Suprapubic skin (tissue), 4 donors: ENCODE measurements at regions not wholly inside any gene's neighbourhood (a gene's known extent, or its start where the extent isn't known, plus 50 kb on each side); places are given as distances from the start of the nearest gene placed in this dataset.

Experiments used
- DNase-seq, 2 donors: peaks; one replicate each; pipeline ENCODE4 v3.0.0-alpha.2; 2019; ENCODE audit warnings: low spot score in 2 of 2
- H3K27ac ChIP-seq: fragments of 200-600 bp; sonication (generic); one replicate; pipeline ENCODE4 v1.5.1; 2019
- H3K27me3 ChIP-seq: fragments of 200-600 bp; sonication (generic); one replicate; pipeline ENCODE4 v1.5.1; 2019
- H3K36me3 ChIP-seq: fragments of 200-600 bp; sonication (generic); one replicate; pipeline ENCODE4 v1.5.1; 2019
- H3K4me1 ChIP-seq: fragments of 200-600 bp; sonication (generic); one replicate; pipeline ENCODE4 v1.5.1; 2019
- H3K4me3 ChIP-seq: fragments of 200-600 bp; sonication (generic); one replicate; pipeline ENCODE4 v1.5.1; 2019; ENCODE audit warnings: mild to moderate bottlenecking
- H3K9me3 ChIP-seq: fragments of 200-600 bp; sonication (generic); one replicate; pipeline ENCODE4 v1.5.1; 2019
- EP300 ChIP-seq: sonication (generic); formaldehyde crosslinking; IDR thresholded peaks from one replicate; pipeline ENCODE4 v1.6.1; 2017; ENCODE audit warnings: antibody characterized with exemption
- POLR2A ChIP-seq, 2 donors: fragments of 450-650 bp; IDR thresholded peaks; one replicate each; pipeline ENCODE4 v1.6.1; 2017; ENCODE audit warnings: antibody characterized with exemption in 2 of 2, mild to moderate bottlenecking in 2 of 2, moderate library complexity in 2 of 2
- POLR2AphosphoS5 ChIP-seq, 3 donors: sonication (generic); formaldehyde crosslinking; IDR thresholded peaks; one replicate each; pipeline ENCODE4 v1.6.1; 2017; ENCODE audit warnings: antibody characterized with exemption in 3 of 3
- WGBS: methylation state at CpG from one replicate; pipeline ENCODE4 v1.1.5; 2018; 5-methylcytosine and 5-hydroxymethylcytosine counted together
- TF ChIP-seq, protein P1 (sequence below), 2 donors: fragments of 200-600 bp in 1 of 2; fragments of 450-650 bp in 1 of 2; sonication (generic) in 1 of 2; IDR thresholded peaks; one replicate each; pipeline ENCODE4 v1.5.1; 2016 to 2019; ENCODE audit warnings: antibody characterized with exemption in 2 of 2, mild to moderate bottlenecking in 1 of 2, moderate library complexity in 1 of 2

- Histone ChIP-seq H3K36me3 (no peaks in the 10 kb centered on the region), H3K27me3 (no peaks in the 10 kb centered on the region), H3K9me3 (no peaks in the 10 kb centered on the region), H3K4me3 (no peak overlapping the region), H3K27ac (no peak overlapping the region), H3K4me1 (no peaks in the 10 kb centered on the region)
- 87% methylated on average over 3 of the region's 3 CpGs for WGBS
- no peak for TF ChIP-seq POLR2A (IDR thresholded peaks at IDR 0.05)
- TF ChIP-seq POLR2AphosphoS5 (IDR thresholded peaks at IDR 0.05) = no peak
- TF ChIP-seq, protein P1, sequence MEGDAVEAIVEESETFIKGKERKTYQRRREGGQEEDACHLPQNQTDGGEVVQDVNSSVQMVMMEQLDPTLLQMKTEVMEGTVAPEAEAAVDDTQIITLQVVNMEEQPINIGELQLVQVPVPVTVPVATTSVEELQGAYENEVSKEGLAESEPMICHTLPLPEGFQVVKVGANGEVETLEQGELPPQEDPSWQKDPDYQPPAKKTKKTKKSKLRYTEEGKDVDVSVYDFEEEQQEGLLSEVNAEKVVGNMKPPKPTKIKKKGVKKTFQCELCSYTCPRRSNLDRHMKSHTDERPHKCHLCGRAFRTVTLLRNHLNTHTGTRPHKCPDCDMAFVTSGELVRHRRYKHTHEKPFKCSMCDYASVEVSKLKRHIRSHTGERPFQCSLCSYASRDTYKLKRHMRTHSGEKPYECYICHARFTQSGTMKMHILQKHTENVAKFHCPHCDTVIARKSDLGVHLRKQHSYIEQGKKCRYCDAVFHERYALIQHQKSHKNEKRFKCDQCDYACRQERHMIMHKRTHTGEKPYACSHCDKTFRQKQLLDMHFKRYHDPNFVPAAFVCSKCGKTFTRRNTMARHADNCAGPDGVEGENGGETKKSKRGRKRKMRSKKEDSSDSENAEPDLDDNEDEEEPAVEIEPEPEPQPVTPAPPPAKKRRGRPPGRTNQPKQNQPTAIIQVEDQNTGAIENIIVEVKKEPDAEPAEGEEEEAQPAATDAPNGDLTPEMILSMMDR (IDR thresholded peaks at IDR 0.05) = no peak
- no peak for TF ChIP-seq EP300
- DNase-seq = no peak
Measured at GRCh38 chr2:185375731-185376130, 362.9 kb upstream of the FSIP2 start.

DNA sequence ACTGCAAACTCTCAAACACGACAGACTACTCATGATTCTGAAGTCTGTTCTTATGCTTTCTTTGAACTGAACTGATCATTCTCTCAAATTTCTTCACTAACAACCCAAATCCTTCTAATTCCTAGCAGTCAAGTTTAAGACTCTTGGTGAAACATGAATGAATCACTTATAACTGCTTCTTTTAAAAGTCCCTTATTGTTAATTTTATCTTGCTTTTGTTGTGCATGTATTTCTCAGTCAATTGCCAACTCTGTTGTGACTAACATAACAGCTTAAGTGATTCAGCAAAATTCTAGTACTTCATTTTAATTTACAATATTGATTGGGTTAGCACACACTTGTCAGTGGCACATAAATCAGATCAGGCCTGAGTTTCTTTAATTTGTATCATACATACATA is 357.0 kb upstream of the FSIP2 start:
- Histone ChIP-seq H3K9me3 (no peaks in the 10 kb centered on the region), H3K27ac (no peak overlapping the region), H3K27me3 (no peaks in the 10 kb centered on the region), H3K4me1 (no peaks in the 10 kb centered on the region), H3K4me3 (no peak overlapping the region), H3K36me3 (no peaks in the 10 kb centered on the region)
- no peak for DNase-seq
- TF ChIP-seq POLR2AphosphoS5 (IDR thresholded peaks at IDR 0.05) = no peak
- no peak for TF ChIP-seq EP300
- TF ChIP-seq POLR2A (IDR thresholded peaks at IDR 0.05) = no peak
- TF ChIP-seq, protein P1 (IDR thresholded peaks at IDR 0.05) = no peak
- WGBS = 55% methylated on average over 1 of the region's 1 CpG

DNA sequence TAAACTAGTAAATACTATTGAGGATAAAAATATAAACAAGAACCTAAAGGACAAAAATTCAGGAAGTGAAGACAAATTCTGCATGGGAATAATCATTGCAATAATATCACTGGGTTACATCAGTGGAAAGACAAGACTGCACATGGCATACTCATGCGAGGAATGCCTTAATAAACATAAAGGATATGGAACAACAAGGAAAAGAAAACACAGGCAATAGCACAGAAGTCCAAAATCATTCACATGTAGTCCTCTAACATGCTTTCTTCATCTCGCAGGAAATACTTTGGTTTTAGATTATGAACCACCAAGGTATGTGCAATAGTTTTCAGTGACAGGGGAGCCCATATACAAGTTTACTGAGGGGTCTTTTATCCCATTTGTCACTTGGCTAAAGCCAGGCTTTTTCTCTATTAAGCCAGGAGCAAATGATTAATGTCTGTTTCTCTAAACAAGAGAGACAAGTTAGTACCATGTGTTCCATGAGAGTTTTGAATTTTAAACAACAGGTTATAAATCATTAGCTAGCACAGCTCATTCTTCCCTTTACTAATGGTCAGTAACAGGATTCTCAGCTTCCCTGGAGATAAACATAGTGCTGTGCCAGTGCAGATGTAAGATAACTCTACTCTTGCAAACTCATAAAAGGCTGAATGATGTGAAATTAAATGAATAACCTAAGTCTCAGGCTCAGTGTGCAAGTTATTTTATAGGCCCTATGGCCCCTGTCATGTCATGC is 353.6 kb upstream of the FSIP2 start:
- H3K4me1 ChIP-seq = no peaks in the 10 kb centered on the region
- no peak overlapping the region for H3K4me3 ChIP-seq
- no peak overlapping the region for H3K27ac ChIP-seq
- WGBS = 69% methylated on average over 2 of the region's 2 CpGs
- DNase-seq = no peak
- no peaks in the 10 kb centered on the region for H3K27me3 ChIP-seq
- no peaks in the 10 kb centered on the region for H3K36me3 ChIP-seq
- no peak for TF ChIP-seq POLR2A (IDR thresholded peaks at IDR 0.05)
- TF ChIP-seq POLR2AphosphoS5 (IDR thresholded peaks at IDR 0.05) = no peak
- no peaks in the 10 kb centered on the region for H3K9me3 ChIP-seq

DNA sequence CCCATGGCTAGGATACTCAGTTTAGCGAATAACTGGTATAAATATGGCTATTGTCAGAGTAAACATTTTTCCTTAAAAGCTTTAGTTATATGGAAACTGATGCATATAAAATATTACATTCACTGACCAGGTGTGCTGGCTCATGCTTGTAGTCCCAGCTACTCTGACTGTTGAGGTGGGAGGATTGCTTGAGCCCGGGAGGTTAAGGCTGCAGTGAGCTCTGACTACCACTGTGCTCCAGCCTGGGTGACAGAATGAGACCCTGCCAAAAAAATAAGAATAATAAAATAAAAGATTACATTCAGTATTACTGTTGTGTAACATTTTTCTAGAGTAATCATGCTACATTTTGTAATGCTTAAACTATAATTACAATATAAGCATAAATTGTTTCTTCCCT is 350.4 kb upstream of the FSIP2 start:
- TF ChIP-seq EP300 = no peak
- Histone ChIP-seq H3K9me3 (no peaks in the 10 kb centered on the region), H3K4me1 (no peaks in the 10 kb centered on the region), H3K27me3 (no peaks in the 10 kb centered on the region), H3K4me3 (no peak overlapping the region), H3K36me3 (no peaks in the 10 kb centered on the region), H3K27ac (no peak overlapping the region)
- DNase-seq = no peak
- 80% methylated on average over 2 of the region's 2 CpGs for WGBS

DNA sequence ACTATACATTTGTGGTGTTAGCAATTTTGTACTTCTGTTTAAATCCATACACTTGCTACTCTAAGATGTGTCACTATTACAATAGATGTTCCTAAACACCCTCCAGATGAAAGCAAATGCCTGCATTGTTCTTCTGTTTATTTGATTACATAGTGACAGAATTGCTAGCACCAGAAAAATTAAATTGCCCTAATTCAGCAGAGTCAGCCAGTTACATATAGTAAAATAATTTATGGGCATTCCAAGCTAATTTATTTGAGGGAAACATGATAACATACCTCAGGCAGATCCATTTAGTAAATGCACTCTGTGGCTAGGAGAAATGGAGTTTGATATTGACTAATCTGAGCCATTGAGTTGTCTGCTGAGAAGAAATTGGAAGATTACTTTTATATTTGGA is 347.1 kb upstream of the FSIP2 start:
- TF ChIP-seq EP300 = no peak
- TF ChIP-seq, protein P1 (IDR thresholded peaks at IDR 0.05) = no peak
- TF ChIP-seq POLR2AphosphoS5 (IDR thresholded peaks at IDR 0.05) = no peak
- no peak for TF ChIP-seq POLR2A (IDR thresholded peaks at IDR 0.05)
- Histone ChIP-seq H3K36me3 (no peaks in the 10 kb centered on the region), H3K27me3 (no peaks in the 10 kb centered on the region), H3K4me3 (no peak overlapping the region), H3K9me3 (peaks cover 1% of the 10 kb centered on the region), H3K27ac (no peak overlapping the region), H3K4me1 (no peaks in the 10 kb centered on the region)
- DNase-seq = no peak

DNA sequence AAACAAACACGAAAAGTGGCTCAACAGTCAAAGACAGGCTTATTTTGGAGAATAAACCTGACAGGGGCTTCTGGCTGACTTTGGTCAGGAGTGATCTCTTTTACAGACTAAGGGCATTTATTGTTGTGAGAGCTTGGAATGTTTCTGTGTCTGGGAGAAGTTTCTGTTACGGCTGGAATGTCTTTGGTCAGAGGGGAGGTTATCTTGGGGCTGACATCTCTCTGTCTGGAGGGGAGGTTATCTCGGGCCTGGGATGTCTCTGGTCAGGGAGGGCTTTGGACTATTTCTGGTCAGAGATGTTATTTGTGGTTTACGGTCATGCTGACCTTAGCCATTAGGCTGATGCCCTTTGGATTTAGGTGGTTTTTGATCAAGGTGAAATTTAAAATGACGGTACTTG is 345.5 kb upstream of the FSIP2 start:
- no peak overlapping the region for H3K27ac ChIP-seq
- no peaks in the 10 kb centered on the region for H3K27me3 ChIP-seq
- WGBS = 66% methylated on average over 5 of the region's 5 CpGs
- H3K9me3 ChIP-seq = peaks cover 7% of the 10 kb centered on the region
- no peaks in the 10 kb centered on the region for H3K36me3 ChIP-seq
- TF ChIP-seq POLR2AphosphoS5 (IDR thresholded peaks at IDR 0.05) (no peak), EP300 (no peak), POLR2A (IDR thresholded peaks at IDR 0.05) (no peak)
- TF ChIP-seq, protein P1 (IDR thresholded peaks at IDR 0.05) = no peak
- no peaks in the 10 kb centered on the region for H3K4me1 ChIP-seq
- H3K4me3 ChIP-seq = no peak overlapping the region
- no peak for DNase-seq
